ENCODE measurements at regions not wholly inside any gene's neighbourhood (a gene's known extent, or its start where the extent isn't known, plus 50 kb on each side); places are given as distances from the start of the nearest gene placed in this dataset.

GRCh38 chr5:17690473-17690872 lies 56.2 kb downstream of the TAF11L14 start:
- TF ChIP-seq CTCF (conservative IDR thresholded peaks at IDR 0.05; ENCODE audit: low read length) = no peak
- no peak overlapping the region for H3K4me3 ChIP-seq (ENCODE audit: low read length)
- DNase-seq (ENCODE audit: low read depth) = no peak

- H3K4me3 ChIP-seq (ENCODE audit: low read length) = no peak overlapping the region
- DNase-seq (ENCODE audit: low read depth) = no peak
- no peak for TF ChIP-seq CTCF (conservative IDR thresholded peaks at IDR 0.05; ENCODE audit: low read length)
Observed at GRCh38 chr5:17691762-17692161, 57.5 kb downstream of the TAF11L14 start.

GRCh38 chr5:17694371-17694770 lies 60.1 kb downstream of the TAF11L14 start:
- DNase-seq (ENCODE audit: low read depth) = no peak
- no peak overlapping the region for H3K4me3 ChIP-seq (ENCODE audit: low read length)

GRCh38 chr5:17694914-17695313 lies 60.7 kb downstream of the TAF11L14 start:
- no peak for DNase-seq (ENCODE audit: low read depth)
- no peak for TF ChIP-seq CTCF (conservative IDR thresholded peaks at IDR 0.05; ENCODE audit: low read length)
- no peak overlapping the region for H3K4me3 ChIP-seq (ENCODE audit: low read length)

More at GRCh38 chr5:17694371-17694770, 60.1 kb downstream of the TAF11L14 start:
- no peak for TF ChIP-seq CTCF (conservative IDR thresholded peaks at IDR 0.05; ENCODE audit: low read length)

GRCh38 chr5:17696627-17697026 lies 62.4 kb downstream of the TAF11L14 start:
- DNase-seq (ENCODE audit: low read depth) = no peak
- no peak overlapping the region for H3K4me3 ChIP-seq (ENCODE audit: low read length)
- no peak for TF ChIP-seq CTCF (conservative IDR thresholded peaks at IDR 0.05; ENCODE audit: low read length)

- no peak overlapping the region for H3K4me3 ChIP-seq (ENCODE audit: low read length)
- no peak for TF ChIP-seq CTCF (conservative IDR thresholded peaks at IDR 0.05; ENCODE audit: low read length)
- no peak for DNase-seq (ENCODE audit: low read depth)
Observed at GRCh38 chr5:17697671-17698070, 63.4 kb downstream of the TAF11L14 start.

- no peak for DNase-seq (ENCODE audit: low read depth)
- no peak for TF ChIP-seq CTCF (conservative IDR thresholded peaks at IDR 0.05; ENCODE audit: low read length)
- H3K4me3 ChIP-seq (ENCODE audit: low read length) = no peak overlapping the region
Observed at GRCh38 chr5:17709011-17709710, 74.9 kb downstream of the TAF11L14 start.

Measured in AG10803 (cell line).